GM18508 (cell line): ENCODE measurements at regions not wholly inside any gene's neighbourhood (a gene's known extent, or its start where the extent isn't known, plus 50 kb on each side); places are given as distances from the start of the nearest gene placed in this dataset.

Source experiments
- ATAC-seq: cut with Tn5 transposase; IDR thresholded peaks from one replicate; pipeline ENCODE4 v1.9.1; 2021; ENCODE audit warnings: moderate number of reproducible peaks; ENCODE audit not compliant: insufficient read depth, unreplicated experiment

GRCh38 chr3:187821616-187822317 lies 76.5 kb upstream of the BCL6 start:
- ATAC-seq, result no peak

- no peak for ATAC-seq
Observed at GRCh38 chr3:187822402-187822801, 77.1 kb upstream of the BCL6 start.

GRCh38 chr3:187823746-187824145 lies 78.5 kb upstream of the BCL6 start:
- ATAC-seq, result no peak

- ATAC-seq, result no peak
Observed at GRCh38 chr3:187827723-187828122, 82.5 kb upstream of the BCL6 start.

GRCh38 chr3:187828579-187829452 lies 83.5 kb upstream of the BCL6 start:
- ATAC-seq, result peak; percentile 78

GRCh38 chr3:187830181-187830580 lies 84.9 kb upstream of the BCL6 start:
- no peak for ATAC-seq

DNA sequence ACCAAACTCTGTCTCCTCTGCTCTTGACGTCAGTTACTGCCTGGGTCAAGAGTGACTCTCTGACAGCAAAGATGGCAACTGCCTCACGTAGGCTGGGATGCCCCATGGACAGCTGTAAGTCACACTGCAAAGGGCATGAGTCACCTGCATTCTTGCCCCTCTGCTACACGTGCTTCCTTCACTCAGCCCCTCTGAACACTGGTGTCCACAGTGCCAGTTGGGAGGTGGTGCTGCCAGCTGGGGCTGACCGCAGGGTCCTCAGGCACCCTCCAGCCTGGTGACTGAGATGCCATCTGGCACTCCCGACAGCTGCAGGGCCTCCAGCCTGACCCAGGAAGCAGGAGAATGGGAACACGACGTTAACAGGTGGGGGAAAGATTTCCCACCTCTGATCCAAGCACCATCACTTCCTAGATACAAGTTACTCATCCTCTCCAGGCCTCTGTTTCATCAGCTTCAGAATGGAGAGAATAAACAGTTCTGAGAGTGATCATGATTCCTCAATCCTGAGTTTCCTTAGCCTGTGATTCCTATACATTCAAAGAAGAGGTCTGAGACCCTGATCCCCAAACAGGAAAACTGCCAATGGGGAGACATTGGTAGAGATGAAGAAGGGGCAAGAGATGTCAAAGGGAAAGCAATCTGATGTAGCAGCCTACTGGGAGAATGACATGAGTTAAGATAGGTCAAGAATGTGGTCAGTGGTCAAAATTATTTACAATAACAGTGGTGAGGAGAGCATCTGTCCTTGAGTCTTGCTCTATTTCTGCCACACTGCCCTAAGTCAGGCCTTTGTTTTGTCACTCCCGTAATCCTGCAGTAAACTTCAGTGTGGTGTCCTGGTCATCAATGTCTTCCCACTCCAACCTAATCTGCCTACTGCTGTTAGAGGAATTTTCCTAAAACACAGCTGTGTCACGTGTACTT lies 86.1 kb upstream of the BCL6 start:
- no peak for ATAC-seq

- ATAC-seq, result no peak
Observed at GRCh38 chr3:187832202-187832601, 86.9 kb upstream of the BCL6 start.

- ATAC-seq, result no peak
Observed at GRCh38 chr3:187833375-187833774, 88.1 kb upstream of the BCL6 start.

GRCh38 chr3:187833799-187834578 lies 88.7 kb upstream of the BCL6 start:
- ATAC-seq, result no peak

DNA sequence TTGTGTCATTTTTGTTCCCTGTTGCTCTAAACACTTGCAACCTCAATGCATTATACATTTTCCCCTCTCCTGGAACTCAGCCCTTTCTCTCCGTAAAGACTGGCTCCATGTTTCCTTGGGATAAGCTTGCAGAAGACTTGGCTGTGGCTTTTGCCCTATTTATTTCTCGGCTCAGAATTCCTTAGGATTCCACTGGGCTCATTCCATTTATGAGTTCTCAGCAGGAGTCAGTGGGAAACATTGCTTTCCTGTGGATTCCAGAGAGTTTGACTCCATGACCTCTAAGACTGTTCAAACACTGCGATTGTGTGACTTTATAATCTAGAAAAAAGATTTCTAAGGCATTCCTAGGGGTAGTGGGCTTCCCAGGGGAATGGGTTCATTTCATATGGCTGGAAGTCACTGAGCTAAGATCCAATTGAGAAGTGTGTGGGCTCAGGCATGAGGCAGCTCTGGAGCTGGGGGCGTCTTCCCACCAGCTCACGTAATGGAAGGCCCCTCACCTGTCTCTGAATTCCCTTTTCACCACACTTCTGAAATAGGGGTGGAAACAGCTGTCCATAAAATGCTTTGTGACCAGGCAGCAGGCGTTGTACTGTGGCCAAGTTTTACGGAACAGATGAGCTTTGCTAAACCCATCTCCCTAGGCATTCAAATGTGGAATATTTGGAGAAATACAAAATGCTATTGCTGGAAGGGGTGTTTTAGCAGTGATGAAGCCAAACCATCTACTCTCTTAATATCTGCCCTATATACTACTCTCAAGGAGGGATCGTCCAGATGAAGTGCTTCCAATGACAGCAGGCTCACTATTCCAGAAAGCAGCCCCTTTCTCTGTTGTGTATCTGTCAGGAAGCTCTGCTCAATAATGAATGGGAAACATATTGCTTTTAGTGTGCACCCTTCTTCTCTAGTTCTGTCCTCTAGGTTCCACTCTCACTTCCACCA lies 91.8 kb upstream of the BCL6 start:
- no peak for ATAC-seq

- no peak for ATAC-seq
Observed at GRCh38 chr3:187838016-187838540, 92.8 kb upstream of the BCL6 start.

DNA sequence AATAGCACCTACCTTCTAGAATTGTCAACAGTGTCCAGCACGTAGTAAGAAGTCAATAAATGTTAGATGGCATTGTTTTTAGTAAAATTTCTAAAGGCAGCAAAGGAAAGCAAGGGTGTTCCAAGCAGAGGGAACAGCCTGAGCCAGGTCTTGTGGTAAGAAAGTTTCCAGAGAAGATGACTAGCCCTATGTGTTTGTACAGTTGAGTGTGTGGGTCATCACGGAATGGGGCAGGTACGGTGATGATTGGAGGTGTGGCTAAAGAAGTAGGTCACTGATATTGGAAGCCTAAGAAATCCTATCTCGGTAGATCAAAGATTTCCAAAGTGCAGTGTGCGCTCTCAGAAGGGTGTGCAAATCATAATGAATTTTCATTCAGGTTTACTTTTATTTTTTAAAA lies 94.2 kb upstream of the BCL6 start:
- ATAC-seq, result no peak

DNA sequence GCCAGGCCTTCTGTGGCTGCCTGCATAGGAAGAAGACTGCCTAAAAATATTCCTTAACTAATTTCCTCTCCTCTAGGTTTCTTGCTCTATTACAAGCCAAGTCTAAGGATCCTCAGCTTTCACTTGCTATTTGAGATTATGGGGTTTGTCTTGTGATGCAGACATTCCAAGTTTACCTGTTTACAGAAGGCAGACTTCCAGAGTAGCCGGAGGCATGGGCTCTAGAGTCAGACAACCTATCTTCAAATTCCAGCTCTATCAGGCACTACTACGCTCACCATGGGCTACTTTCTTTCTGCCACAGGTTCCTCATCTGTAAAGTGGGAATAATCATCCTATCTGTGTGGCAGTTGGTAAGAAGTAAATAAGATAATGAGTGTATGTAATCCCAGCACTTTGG lies 95.6 kb upstream of the BCL6 start:
- no peak for ATAC-seq

DNA sequence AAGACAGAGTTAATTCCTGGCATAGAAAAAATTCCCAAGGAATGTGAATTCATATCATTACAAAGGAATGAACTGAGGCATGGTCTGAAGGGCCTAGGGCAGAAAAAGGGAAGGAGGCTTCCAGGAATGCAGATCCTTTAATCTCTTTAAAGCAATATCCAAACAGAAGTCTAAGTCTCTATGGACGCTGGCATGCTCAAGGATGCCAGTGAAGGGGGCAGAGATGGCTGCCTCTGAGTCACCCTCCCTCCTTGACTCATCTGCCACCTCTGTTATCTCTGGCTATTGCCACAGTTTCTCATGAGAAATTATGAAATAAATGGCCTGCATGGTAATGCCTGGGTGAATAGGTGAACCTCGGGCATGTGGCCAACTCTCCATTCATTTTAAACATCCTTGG lies 96.3 kb upstream of the BCL6 start:
- no peak for ATAC-seq

DNA sequence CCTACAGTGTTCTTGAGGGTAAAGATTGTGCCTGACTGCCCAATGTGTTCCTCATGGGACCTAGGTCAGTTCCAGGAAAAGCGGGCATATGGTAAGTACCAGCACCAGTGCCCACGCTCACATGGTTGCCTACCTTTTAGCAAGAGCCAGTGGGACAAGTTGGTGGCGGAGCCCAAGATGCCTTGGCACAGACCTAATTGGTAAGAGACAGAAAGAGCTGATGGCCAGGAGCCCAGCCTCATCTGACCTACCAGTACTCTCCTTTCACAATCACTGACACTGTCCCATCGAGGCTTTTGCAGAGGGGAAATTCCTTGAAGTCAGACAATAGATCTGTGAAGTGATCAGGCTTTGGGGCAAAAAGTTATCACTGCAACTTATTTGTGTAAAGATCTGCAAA lies 98.4 kb upstream of the BCL6 start:
- ATAC-seq, result no peak

DNA sequence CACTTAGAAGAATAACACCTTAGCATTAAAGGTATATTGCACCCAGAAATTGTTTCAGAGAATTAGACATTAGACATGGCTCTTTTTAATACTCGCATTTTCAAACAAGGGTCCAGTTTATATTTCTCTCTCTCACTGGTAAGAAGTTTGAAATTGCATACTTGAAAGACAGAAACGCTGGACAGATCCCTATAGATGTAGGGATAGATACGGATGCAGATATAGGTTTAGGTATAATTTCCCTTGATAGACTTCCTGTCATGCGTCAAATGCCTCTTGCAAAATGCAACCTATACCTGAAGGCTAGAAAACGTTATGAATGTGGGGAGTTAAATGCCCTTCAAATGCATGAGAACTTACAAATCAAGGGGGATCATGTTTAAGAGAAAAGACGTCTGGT lies 99.4 kb upstream of the BCL6 start:
- ATAC-seq, result no peak

- ATAC-seq, result no peak
Observed at GRCh38 chr3:187845826-187846225, 100.6 kb upstream of the BCL6 start.

DNA sequence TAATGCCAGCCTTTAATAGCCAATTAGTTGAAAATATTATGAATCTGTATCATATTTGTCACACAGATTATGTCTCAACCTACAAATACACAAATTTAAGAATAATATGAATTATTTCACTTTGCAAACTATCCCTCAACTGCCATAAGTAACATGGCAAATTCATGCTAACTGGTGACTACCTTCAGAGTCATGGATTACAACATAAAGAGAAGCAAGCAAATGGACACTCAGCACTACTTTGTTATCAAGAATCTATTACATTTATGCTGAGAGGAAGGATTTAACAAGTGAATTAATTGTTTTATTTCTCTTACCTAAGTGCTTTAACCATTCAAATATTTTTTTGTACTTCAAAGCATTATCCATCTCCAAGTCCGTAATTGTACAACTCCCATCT lies 103.1 kb upstream of the BCL6 start:
- ATAC-seq, result no peak
